Gastrocnemius medialis (tissue), 4 donors: ENCODE measurements at regions not wholly inside any gene's neighbourhood (a gene's known extent, or its start where the extent isn't known, plus 50 kb on each side); places are given as distances from the start of the nearest gene placed in this dataset.

ENCODE experiments used
- ATAC-seq, 2 donors: fragments of 150-250 bp; one replicate each; pipeline ENCODE4 v1.9.1; 2016
- DNase-seq, 2 donors: peaks; one replicate each; pipeline ENCODE4 v3.0.0-alpha.2; 2019
- H3K27ac ChIP-seq, 4 donors: fragments of 200-600 bp; sonication (generic); 1 replicate in 1 of 4; 2 replicates in 3 of 4; pipeline ENCODE4 v1.5.1; 2016 to 2018; ENCODE audit warnings: mild to moderate bottlenecking in 2 of 4, moderate library complexity in 1 of 4
- H3K27me3 ChIP-seq, 3 donors: fragments of 200-600 bp; sonication (generic) in 2 of 3; 1 replicate in 1 of 3; 2 replicates in 2 of 3; pipeline versions ENCODE4 v1.5.1 to v1.6.0; 2016 to 2019; ENCODE audit warnings: mild to moderate bottlenecking in 1 of 3, moderate library complexity in 1 of 3
- H3K36me3 ChIP-seq, 2 donors: fragments of 200-600 bp; sonication (generic) in 1 of 2; one replicate each; pipeline ENCODE4 v1.5.1; 2017 to 2018
- H3K4me1 ChIP-seq, 2 donors: fragments of 200-600 bp; sonication (generic) in 1 of 2; one replicate each; pipeline ENCODE4 v1.5.1; 2016 to 2017; ENCODE audit warnings: mild to moderate bottlenecking in 2 of 2
- H3K4me3 ChIP-seq, 4 donors: fragments of 200-600 bp; sonication (generic) in 3 of 4; 1 replicate in 1 of 4; 2 replicates in 3 of 4; pipeline ENCODE4 v1.5.1; 2016 to 2019; ENCODE audit warnings: mild to moderate bottlenecking in 2 of 4
- H3K9me3 ChIP-seq, 3 donors: fragments of 200-600 bp; sonication (generic) in 2 of 3; 1 replicate in 1 of 3; 2 replicates in 2 of 3; pipeline ENCODE4 v1.5.1; 2016 to 2019
- POLR2A ChIP-seq, 2 donors: fragments of 450-650 bp; IDR thresholded peaks; one replicate each; pipeline ENCODE4 v1.6.1; 2017; ENCODE audit warnings: antibody characterized with exemption in 2 of 2, mild to moderate bottlenecking in 2 of 2, moderate library complexity in 2 of 2
- in situ Hi-C, 4 donors: fragments of 200-750 bp; cut with MboI; loops; one replicate each; pipeline versions ENCODE4 v1.15.0 to v1.8.0; 2017; ENCODE audit warnings: low sequenced_read_pairs in 4 of 4
- intact Hi-C: fragments of 100-400 bp; cut with DNase I; formaldehyde crosslinking; loops from one replicate; pipeline ENCODE4 v1.15.1; 2023; ENCODE audit warnings: low total_unique reads
- TF ChIP-seq, protein P1 (sequence below), 5 experiments: fragments of 450-650 bp in 3 of 5; fragments of 200-600 bp in 2 of 5; sonication (generic) in 2 of 5; IDR thresholded peaks in 4 of 5; conservative IDR thresholded peaks in 1 of 5; 1 replicate in 4 of 5; 2 replicates in 1 of 5; pipeline ENCODE4 v1.5.1; 2016 to 2019; ENCODE audit warnings: antibody characterized with exemption in 5 of 5, mild to moderate bottlenecking in 3 of 5, moderate library complexity in 3 of 5

DNA sequence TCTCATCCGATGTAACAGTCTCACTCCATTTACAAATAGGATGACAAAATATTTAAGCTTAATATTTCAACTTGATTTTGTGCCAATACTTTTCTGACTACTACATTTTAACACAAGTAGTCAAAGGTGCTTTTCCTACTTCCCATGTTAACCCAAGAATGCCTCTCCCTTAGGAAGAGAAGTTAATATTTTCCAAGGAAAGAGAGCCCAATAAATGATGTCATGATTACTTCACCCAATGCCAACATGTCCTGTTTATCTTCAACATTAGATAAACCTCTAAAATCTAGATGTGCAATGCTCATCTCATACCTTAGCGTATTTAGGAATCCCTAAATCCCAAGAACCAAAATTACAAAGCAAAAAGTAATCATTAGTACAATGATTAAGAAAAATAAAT, 156.7 kb upstream of the TENT5A start:
- Histone ChIP-seq H3K36me3 (no peaks in the 10 kb centered on the region), H3K4me3 (no peak overlapping the region), H3K27ac (no peak overlapping the region), H3K4me1 (no peaks in the 10 kb centered on the region), H3K9me3 (no peaks in the 10 kb centered on the region), H3K27me3 (no peaks in the 10 kb centered on the region)
- no peak for TF ChIP-seq POLR2A (IDR thresholded peaks at IDR 0.05)
- TF ChIP-seq, protein P1, sequence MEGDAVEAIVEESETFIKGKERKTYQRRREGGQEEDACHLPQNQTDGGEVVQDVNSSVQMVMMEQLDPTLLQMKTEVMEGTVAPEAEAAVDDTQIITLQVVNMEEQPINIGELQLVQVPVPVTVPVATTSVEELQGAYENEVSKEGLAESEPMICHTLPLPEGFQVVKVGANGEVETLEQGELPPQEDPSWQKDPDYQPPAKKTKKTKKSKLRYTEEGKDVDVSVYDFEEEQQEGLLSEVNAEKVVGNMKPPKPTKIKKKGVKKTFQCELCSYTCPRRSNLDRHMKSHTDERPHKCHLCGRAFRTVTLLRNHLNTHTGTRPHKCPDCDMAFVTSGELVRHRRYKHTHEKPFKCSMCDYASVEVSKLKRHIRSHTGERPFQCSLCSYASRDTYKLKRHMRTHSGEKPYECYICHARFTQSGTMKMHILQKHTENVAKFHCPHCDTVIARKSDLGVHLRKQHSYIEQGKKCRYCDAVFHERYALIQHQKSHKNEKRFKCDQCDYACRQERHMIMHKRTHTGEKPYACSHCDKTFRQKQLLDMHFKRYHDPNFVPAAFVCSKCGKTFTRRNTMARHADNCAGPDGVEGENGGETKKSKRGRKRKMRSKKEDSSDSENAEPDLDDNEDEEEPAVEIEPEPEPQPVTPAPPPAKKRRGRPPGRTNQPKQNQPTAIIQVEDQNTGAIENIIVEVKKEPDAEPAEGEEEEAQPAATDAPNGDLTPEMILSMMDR (IDR thresholded peaks at IDR 0.05 in 4 of 5, conservative IDR thresholded peaks at IDR 0.05 in 1 of 5), result no peak
- in situ Hi-C loops (no loop called here), intact Hi-C loops (no loop called here)
- DNase-seq, result no peak
- no peak for ATAC-seq

DNA sequence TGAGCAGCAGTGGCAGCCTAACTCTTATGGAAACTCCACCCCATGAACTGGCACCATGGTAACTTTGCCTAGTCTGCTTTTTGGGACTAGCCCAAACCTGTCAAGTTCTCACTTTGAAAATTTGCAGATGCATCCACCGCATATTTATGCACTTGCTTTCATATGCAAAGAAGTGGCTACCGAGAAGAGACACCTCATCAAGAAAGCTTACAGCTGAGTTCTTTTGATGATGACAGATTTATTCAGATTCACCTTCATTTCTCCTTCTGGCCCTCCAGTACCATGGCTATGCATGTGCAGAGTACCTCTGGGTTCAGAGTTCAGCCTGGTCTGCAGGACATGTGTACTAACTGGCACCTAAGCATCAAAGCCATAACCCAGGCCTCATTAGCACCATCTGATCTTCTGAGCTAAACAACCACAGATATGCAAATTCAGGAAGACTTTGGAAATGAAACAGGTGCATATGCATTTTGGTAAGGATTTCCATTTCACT, 154.3 kb upstream of the TENT5A start:
- DNase-seq, result no peak
- intact Hi-C loops, result no loop called here
- ATAC-seq, result no peak
- H3K9me3 ChIP-seq, result no peaks in the 10 kb centered on the region
- H3K4me1 ChIP-seq, result peaks cover 0 to 1% of the 10 kb centered on the region in 2 donors
- H3K27me3 ChIP-seq, result no peaks in the 10 kb centered on the region
- H3K4me3 ChIP-seq, result no peak overlapping the region
- H3K36me3 ChIP-seq, result no peaks in the 10 kb centered on the region
- no peak for TF ChIP-seq POLR2A (IDR thresholded peaks at IDR 0.05)
- TF ChIP-seq, protein P1 (IDR thresholded peaks at IDR 0.05 in 4 of 5, conservative IDR thresholded peaks at IDR 0.05 in 1 of 5), result no peak
- no peak overlapping the region for H3K27ac ChIP-seq
- in situ Hi-C loops, result no loop called here

DNA sequence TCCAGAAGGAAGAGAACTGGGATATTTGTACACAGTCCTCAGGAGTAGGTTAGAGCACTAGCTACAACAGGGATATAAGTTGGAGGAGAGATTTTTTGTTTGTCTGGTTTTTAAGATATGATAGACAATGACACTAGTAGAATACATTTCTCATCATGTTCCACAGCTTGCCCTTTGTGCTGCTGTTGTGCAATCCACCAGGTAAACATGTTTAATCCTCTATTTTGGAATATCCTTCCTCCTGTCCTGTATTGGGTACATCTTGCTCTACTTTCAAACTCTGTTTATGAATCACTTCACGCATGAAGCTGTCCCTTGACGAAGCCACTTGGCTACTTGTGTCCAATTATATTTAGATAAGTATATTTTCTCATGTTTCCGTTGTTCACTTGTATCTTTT, 153.6 kb upstream of the TENT5A start:
- TF ChIP-seq POLR2A (IDR thresholded peaks at IDR 0.05), result no peak
- TF ChIP-seq, protein P1 (IDR thresholded peaks at IDR 0.05 in 4 of 5, conservative IDR thresholded peaks at IDR 0.05 in 1 of 5), result no peak
- DNase-seq (no peak), ATAC-seq (no peak)
- Histone ChIP-seq H3K27ac (no peak overlapping the region), H3K4me1 (peaks cover 0 to 6% of the 10 kb centered on the region in 2 donors), H3K36me3 (no peaks in the 10 kb centered on the region), H3K4me3 (no peak overlapping the region), H3K27me3 (no peaks in the 10 kb centered on the region), H3K9me3 (no peaks in the 10 kb centered on the region)
- intact Hi-C loops (no loop called here), in situ Hi-C loops (no loop called here)

DNA sequence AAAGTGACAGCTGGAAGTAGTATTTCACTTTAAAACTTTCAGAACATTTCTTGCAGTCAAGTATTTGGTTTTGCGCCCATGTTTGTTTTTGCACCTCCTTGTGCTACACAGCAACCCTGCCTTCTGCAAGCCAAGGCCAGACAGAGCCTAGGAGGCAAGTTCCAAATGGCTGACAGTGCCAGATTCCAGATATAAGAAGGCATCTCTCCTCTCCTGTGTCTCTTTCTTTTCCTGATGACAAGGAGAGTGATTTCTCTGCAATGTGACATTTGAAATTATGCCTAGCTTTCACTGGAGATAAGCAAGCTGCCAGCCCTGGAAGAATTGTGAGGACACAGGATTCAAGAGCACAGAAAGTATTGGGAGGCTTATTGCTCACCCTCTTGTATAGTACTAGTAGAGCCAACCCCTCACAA, 149.1 kb upstream of the TENT5A start:
- Histone ChIP-seq H3K4me3 (no peak overlapping the region), H3K9me3 (no peaks in the 10 kb centered on the region), H3K27ac (no peak overlapping the region), H3K36me3 (no peaks in the 10 kb centered on the region), H3K4me1 (peaks cover 0 to 6% of the 10 kb centered on the region in 2 donors), H3K27me3 (no peaks in the 10 kb centered on the region)
- intact Hi-C loops (no loop called here), in situ Hi-C loops (no loop called here)
- ATAC-seq (no peak), DNase-seq (no peak)
- TF ChIP-seq, protein P1 (IDR thresholded peaks at IDR 0.05 in 4 of 5, conservative IDR thresholded peaks at IDR 0.05 in 1 of 5), result no peak
- no peak for TF ChIP-seq POLR2A (IDR thresholded peaks at IDR 0.05)

DNA sequence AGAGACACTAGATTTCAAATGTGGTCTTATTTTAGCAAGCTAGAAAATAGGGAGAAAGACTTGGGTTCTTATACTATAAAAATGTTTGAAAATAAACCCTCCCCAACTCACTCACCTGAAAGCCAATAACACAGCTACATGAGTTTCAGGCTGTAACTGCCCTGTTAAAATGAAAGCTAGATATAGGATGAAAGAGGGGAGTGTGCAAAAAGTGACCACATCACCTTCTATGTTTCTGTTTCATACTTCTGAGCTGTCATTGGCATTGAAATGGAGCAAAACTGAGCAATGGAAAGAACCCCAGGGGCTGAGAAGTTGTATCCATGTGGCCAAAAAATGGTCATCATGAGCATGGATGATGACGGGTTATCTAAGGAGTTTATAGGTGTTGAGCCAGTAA, 148.1 kb upstream of the TENT5A start:
- intact Hi-C loops, result no loop called here
- no peak overlapping the region for H3K27ac ChIP-seq
- H3K36me3 ChIP-seq, result no peaks in the 10 kb centered on the region

More for the DNA sequence above, 148.1 kb upstream of the TENT5A start:
- TF ChIP-seq, protein P1 (IDR thresholded peaks at IDR 0.05 in 4 of 5, conservative IDR thresholded peaks at IDR 0.05 in 1 of 5), result no peak
- TF ChIP-seq POLR2A (IDR thresholded peaks at IDR 0.05), result no peak
- Histone ChIP-seq H3K9me3 (no peaks in the 10 kb centered on the region), H3K27me3 (no peaks in the 10 kb centered on the region), H3K4me1 (peaks cover 0 to 6% of the 10 kb centered on the region in 2 donors), H3K4me3 (no peak overlapping the region)
- in situ Hi-C loops, result no loop called here
- no peak for DNase-seq
- no peak for ATAC-seq
